Esophagus muscularis mucosa (tissue), 3 donors: ENCODE measurements at regions not wholly inside any gene's neighbourhood (a gene's known extent, or its start where the extent isn't known, plus 50 kb on each side); places are given as distances from the start of the nearest gene placed in this dataset.

Experiments
- CTCF ChIP-seq, 3 experiments: fragments of 200-600 bp in 2 of 3; fragments of 450-650 bp in 1 of 3; sonication (generic) in 2 of 3; IDR thresholded peaks; one replicate each; pipeline ENCODE4 v1.5.1; 2017 to 2019; ENCODE audit warnings: antibody characterized with exemption in 3 of 3, mild to moderate bottlenecking in 2 of 3, moderate library complexity in 1 of 3
- POLR2AphosphoS5 ChIP-seq, 2 donors: sonication (generic); formaldehyde crosslinking; IDR thresholded peaks; one replicate each; pipeline ENCODE4 v1.6.1; 2017; ENCODE audit warnings: antibody characterized with exemption in 2 of 2

- TF ChIP-seq CTCF (IDR thresholded peaks at IDR 0.05) (no peak), POLR2AphosphoS5 (IDR thresholded peaks at IDR 0.05) (no peak)
Measured at GRCh38 chr4:133581996-133582619, 433.0 kb downstream of the PCDH10 start.
